Activated T-cell treated with anti-CD3 and anti-CD28 coated beads, Interleukin-2, amount 50 U/mL, for 4 hours (primary cell): ENCODE measurements at regions not wholly inside any gene's neighbourhood (a gene's known extent, or its start where the extent isn't known, plus 50 kb on each side); places are given as distances from the start of the nearest gene placed in this dataset.

Experiments used
- ATAC-seq, 2 donors: fragments of 200-7000 bp; cut with Tn5 transposase; one replicate each; pipeline ENCODE4 v1.10.0; 2021
- DNase-seq: peaks from one replicate; pipeline ENCODE4 v3.0.0-alpha.2; 2020
- H3K27me3 Mint-ChIP-seq: one replicate; pipeline ENCODE4 v1.8.0; 2021; ENCODE audit warnings: low read depth, mixed read lengths
- H3K36me3 Mint-ChIP-seq: one replicate; pipeline ENCODE4 v1.8.0; 2022; ENCODE audit warnings: mixed read lengths; ENCODE audit not compliant: insufficient read depth
- H3K4me1 Mint-ChIP-seq: one replicate; pipeline ENCODE4 v1.8.0; 2021; ENCODE audit warnings: low read depth, mixed read lengths
- H3K4me3 Mint-ChIP-seq: one replicate; pipeline ENCODE4 v1.8.0; 2021; ENCODE audit warnings: mild to moderate bottlenecking, moderate library complexity, mixed read lengths
- H3K9me3 Mint-ChIP-seq: one replicate; pipeline ENCODE4 v1.8.0; 2021; ENCODE audit warnings: mixed read lengths

GRCh38 chr5:62680121-62680520 lies 101.5 kb downstream of the LRRC70 start:
- Mint-ChIP-seq H3K36me3 (no peaks in the 10 kb centered on the region), H3K4me3 (no peak overlapping the region), H3K9me3 (peaks cover 26% of the 10 kb centered on the region), H3K4me1 (no peaks in the 10 kb centered on the region), H3K27me3 (peaks cover 3% of the 10 kb centered on the region)
- DNase-seq: no peak
- no peak for ATAC-seq
